ENCODE measurements at regions not wholly inside any gene's neighbourhood (a gene's known extent, or its start where the extent isn't known, plus 50 kb on each side); places are given as distances from the start of the nearest gene placed in this dataset.

GRCh38 chr6:19444041-19444440 is 393.1 kb upstream of the ID4 start:
- TF ChIP-seq CTCF (IDR thresholded peaks at IDR 0.05; ENCODE audit: low read length) (no peak), EZH2 (IDR thresholded peaks at IDR 0.05; ENCODE audit: borderline replicate concordance, low read length) (no peak)

Data from OCI-LY1 (cell line).